Adrenal gland (tissue), 9 donors: ENCODE measurements at regions not wholly inside any gene's neighbourhood (a gene's known extent, or its start where the extent isn't known, plus 50 kb on each side); places are given as distances from the start of the nearest gene placed in this dataset.

Source experiments
- DNase-seq, 7 donors: peaks; one replicate each; pipeline ENCODE4 v3.0.0-alpha.2; 2019 to 2020
- H3K27ac ChIP-seq, 5 donors: fragments of 200-600 bp; sonication (generic) in 4 of 5; 1 replicate in 3 of 5; 2 replicates in 2 of 5; pipeline versions ENCODE4 v1.5.1 to v1.8.0; 2016 to 2020; ENCODE audit warnings: mild to moderate bottlenecking in 1 of 5
- H3K27me3 ChIP-seq: fragments of 200-600 bp; 2 replicates; pipeline ENCODE4 v1.8.0; 2021
- H3K36me3 ChIP-seq, 2 donors: fragments of 200-600 bp; replicated peaks in 1 of 2; 1 replicate in 1 of 2; 2 replicates in 1 of 2; pipeline versions ENCODE4 v1.5.1 to v1.8.0; 2018 to 2022
- H3K4me1 ChIP-seq, 2 donors: fragments of 200-600 bp; replicated peaks in 1 of 2; 1 replicate in 1 of 2; 2 replicates in 1 of 2; pipeline versions ENCODE4 v1.5.1 to v1.8.0; 2018 to 2021
- H3K4me3 ChIP-seq, 4 donors: fragments of 200-600 bp; sonication (generic) in 3 of 4; one replicate each; pipeline ENCODE4 v1.5.1; 2016 to 2018
- H3K9me3 ChIP-seq, 3 donors: fragments of 200-600 bp; sonication (generic) in 1 of 3; replicated peaks in 1 of 3; 1 replicate in 2 of 3; 2 replicates in 1 of 3; pipeline versions ENCODE4 v1.5.1 to v1.8.0; 2016 to 2021
- POLR2A ChIP-seq, 2 donors: fragments of 450-650 bp; IDR thresholded peaks; one replicate each; pipeline ENCODE4 v1.6.1; 2017; ENCODE audit warnings: antibody characterized with exemption in 2 of 2, mild to moderate bottlenecking in 2 of 2, moderate library complexity in 1 of 2
- WGBS, 4 donors: extraction: QIAGEN DNeasy Blood & Tissue Kit in 2 of 4; methylation state at CpG; one replicate each; pipeline versions ENCODE4 v1.1.5 to v1.1.7; 2013 to 2017; 5-methylcytosine and 5-hydroxymethylcytosine counted together
- intact Hi-C, 2 donors: fragments of 100-400 bp; cut with DNase I; formaldehyde crosslinking; loops; one replicate each; pipeline versions ENCODE4 v1.14.1 to v1.15.0; 2022 to 2023
- TF ChIP-seq, protein P1 (sequence below), 6 experiments: fragments of 450-650 bp in 4 of 6; fragments of 200-600 bp in 2 of 6; sonication (generic) in 1 of 6; IDR thresholded peaks; 1 replicate in 5 of 6; 2 replicates in 1 of 6; pipeline versions ENCODE4 v1.5.1 to v1.8.0; 2016 to 2021; ENCODE audit warnings: antibody characterized with exemption in 6 of 6, mild to moderate bottlenecking in 2 of 6, moderate library complexity in 1 of 6
- donor health status: healthy with polysubstance abuse.
- donor health status: Bipolar disorder and iron deficiency.
- donor health status: DM: yes; HTN: yes; CAD: no.
- donor health status: DM: no; HTN: no; CAD: no.
- donor health status: DM: no; HTN: no; CAD: no.

DNA sequence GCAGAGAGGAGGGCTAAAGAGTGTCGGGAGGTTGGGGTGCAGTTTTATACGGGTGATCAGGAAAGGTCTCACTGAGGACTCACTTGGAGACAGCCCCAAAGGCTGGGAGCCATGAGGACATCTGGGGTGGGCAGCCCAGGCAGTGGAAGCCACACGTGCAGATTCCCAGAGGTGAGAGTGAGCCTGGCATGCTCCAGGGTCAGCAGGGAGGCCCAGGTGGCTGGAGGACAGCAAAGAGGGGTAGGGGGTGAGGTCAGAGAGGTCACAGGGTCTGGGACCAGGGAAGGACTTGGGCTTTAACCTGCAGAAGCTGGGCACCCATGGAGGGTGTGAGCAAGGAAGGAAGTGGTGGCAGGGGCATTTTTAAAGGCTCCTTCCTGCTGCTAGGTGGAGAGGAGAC, 481.7 kb downstream of the MATN1 start:
- H3K4me1 ChIP-seq = no peaks in the 10 kb centered on the region
- WGBS, 4 donors = 45 to 53% (median 49%) methylated on average over 3 of the region's 3 CpGs
- H3K9me3 ChIP-seq = no peaks in the 10 kb centered on the region
- no peak overlapping the region for H3K27ac ChIP-seq
- intact Hi-C loops = no loop called here
- no peaks in the 10 kb centered on the region for H3K36me3 ChIP-seq
- TF ChIP-seq, protein P1, sequence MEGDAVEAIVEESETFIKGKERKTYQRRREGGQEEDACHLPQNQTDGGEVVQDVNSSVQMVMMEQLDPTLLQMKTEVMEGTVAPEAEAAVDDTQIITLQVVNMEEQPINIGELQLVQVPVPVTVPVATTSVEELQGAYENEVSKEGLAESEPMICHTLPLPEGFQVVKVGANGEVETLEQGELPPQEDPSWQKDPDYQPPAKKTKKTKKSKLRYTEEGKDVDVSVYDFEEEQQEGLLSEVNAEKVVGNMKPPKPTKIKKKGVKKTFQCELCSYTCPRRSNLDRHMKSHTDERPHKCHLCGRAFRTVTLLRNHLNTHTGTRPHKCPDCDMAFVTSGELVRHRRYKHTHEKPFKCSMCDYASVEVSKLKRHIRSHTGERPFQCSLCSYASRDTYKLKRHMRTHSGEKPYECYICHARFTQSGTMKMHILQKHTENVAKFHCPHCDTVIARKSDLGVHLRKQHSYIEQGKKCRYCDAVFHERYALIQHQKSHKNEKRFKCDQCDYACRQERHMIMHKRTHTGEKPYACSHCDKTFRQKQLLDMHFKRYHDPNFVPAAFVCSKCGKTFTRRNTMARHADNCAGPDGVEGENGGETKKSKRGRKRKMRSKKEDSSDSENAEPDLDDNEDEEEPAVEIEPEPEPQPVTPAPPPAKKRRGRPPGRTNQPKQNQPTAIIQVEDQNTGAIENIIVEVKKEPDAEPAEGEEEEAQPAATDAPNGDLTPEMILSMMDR (IDR thresholded peaks at IDR 0.05) = no peak
- DNase-seq = no peak
- peaks cover 10% of the 10 kb centered on the region for H3K27me3 ChIP-seq
- H3K4me3 ChIP-seq = no peak overlapping the region

DNA sequence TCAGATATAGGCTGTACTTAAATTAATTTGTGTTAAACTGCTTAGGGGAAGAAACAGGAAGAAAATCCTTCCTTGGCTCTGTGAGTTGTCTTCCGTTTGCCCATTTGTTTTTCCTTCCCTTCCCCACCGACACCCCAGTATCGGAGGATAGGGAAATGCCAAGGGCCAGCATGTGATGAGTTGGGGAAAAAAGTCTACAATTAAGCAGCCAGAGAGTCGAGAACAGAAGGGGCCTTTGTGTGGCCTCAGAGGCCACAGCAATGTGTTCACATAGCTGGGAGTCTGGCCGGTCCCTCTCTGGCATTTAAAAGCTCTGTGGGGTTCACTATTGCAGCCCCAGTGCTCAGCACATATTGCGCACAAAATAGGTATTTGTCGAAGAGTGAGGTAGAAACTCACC, 489.3 kb downstream of the MATN1 start:
- H3K27me3 ChIP-seq = no peaks in the 10 kb centered on the region
- no peaks in the 10 kb centered on the region for H3K36me3 ChIP-seq
- intact Hi-C loops = no loop called here
- DNase-seq = no peak
- no peak for TF ChIP-seq POLR2A (IDR thresholded peaks at IDR 0.05)
- TF ChIP-seq, protein P1 (IDR thresholded peaks at IDR 0.05) = no peak
- H3K9me3 ChIP-seq = no peaks in the 10 kb centered on the region
- H3K4me3 ChIP-seq = no peak overlapping the region
- 59 to 65% (median 63%) methylated on average over 5 to 7 of the region's 7 CpGs for WGBS, 4 donors
- no peaks in the 10 kb centered on the region for H3K4me1 ChIP-seq
- no peak overlapping the region for H3K27ac ChIP-seq

GRCh38 chr1:30232288-30232899, 491.0 kb downstream of the MATN1 start:
- no peak for TF ChIP-seq POLR2A (IDR thresholded peaks at IDR 0.05)
- TF ChIP-seq, protein P1 (IDR thresholded peaks at IDR 0.05) = peak in 4 of 6 experiments; percentile 11 to 53 (median 40)
- WGBS, 4 donors = 40 to 45% (median 43%) methylated on average over 4 of the region's 4 CpGs
- Histone ChIP-seq H3K27ac (no peak overlapping the region), H3K36me3 (no peaks in the 10 kb centered on the region), H3K4me1 (no peaks in the 10 kb centered on the region), H3K27me3 (peaks cover 7% of the 10 kb centered on the region), H3K9me3 (no peaks in the 10 kb centered on the region), H3K4me3 (no peak overlapping the region)
- peak in 1 of 7 donors; percentile 10 for DNase-seq
- intact Hi-C loops = no loop called here

GRCh38 chr1:30229960-30230359, 493.4 kb downstream of the MATN1 start:
- TF ChIP-seq POLR2A (IDR thresholded peaks at IDR 0.05) = no peak
- TF ChIP-seq, protein P1 (IDR thresholded peaks at IDR 0.05) = no peak
- 76 to 94% (median 91%) methylated on average over 5 to 9 of the region's 9 CpGs for WGBS, 4 donors
- Histone ChIP-seq H3K9me3 (no peaks in the 10 kb centered on the region), H3K27ac (no peak overlapping the region), H3K36me3 (no peaks in the 10 kb centered on the region), H3K4me3 (no peak overlapping the region), H3K27me3 (peaks cover 7% of the 10 kb centered on the region), H3K4me1 (no peaks in the 10 kb centered on the region)
- no peak for DNase-seq
- intact Hi-C loops = no loop called here
